CD4-positive, alpha-beta T cell treated with Interleukin-17A for 1 hour (primary cell): ENCODE measurements at regions not wholly inside any gene's neighbourhood (a gene's known extent, or its start where the extent isn't known, plus 50 kb on each side); places are given as distances from the start of the nearest gene placed in this dataset.
A peak's percentile ranks its signal among the peaks of the same experiment; 100 is the strongest.

Experiments
- DNase-seq: peaks from one replicate; pipeline ENCODE4 v3.0.0-alpha.2; 2020

DNA sequence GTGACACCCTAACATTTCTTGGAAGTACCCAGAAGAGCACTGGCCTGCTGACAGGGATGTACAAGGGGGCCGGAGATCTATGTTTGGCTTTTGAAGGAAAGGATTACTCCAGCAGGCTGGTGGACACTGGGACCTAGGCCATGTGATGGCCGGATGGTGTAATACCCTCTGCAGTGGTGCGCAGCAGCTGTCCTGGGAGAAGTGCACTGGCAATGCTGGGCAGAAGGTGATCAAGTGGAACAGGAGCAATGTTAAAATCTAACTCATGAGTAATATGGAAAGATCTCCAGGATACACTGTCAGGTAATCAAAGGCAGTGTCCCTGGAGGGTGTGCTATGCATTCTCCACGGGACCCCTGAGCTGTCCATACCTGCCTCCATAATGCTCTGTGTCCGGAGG lies 71.2 kb upstream of the POMGNT2 start:
- DNase-seq = no peak

- DNase-seq = no peak
Observed at GRCh38 chr3:43176666-43177065, 70.8 kb upstream of the POMGNT2 start.

GRCh38 chr3:43175541-43175940 lies 69.7 kb upstream of the POMGNT2 start:
- no peak for DNase-seq

- DNase-seq = no peak
Observed at GRCh38 chr3:43173949-43174348, 68.1 kb upstream of the POMGNT2 start.

GRCh38 chr3:43171748-43172147 lies 65.9 kb upstream of the POMGNT2 start:
- no peak for DNase-seq

GRCh38 chr3:43170553-43170952 lies 64.7 kb upstream of the POMGNT2 start:
- no peak for DNase-seq

- no peak for DNase-seq
Observed at GRCh38 chr3:43169987-43170386, 64.1 kb upstream of the POMGNT2 start.

DNA sequence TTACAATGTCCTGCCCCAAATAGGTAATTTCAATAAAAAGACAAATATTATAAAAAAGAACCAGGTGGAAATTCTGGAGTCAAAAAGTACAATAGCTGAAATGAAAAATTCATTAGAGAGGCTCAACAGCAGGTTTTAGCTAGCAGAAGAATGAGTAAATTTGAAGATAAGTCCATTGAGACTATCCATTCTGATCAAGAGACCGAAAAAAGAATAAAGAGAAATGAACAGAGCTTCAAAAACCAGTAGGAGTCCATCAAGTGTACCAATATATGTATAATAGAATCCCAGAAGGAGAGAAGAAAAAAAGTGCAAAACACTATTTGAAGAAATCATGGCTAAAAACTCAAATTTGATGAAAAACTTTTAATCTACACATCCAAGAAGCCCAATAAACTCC lies 60.5 kb upstream of the POMGNT2 start:
- no peak for DNase-seq

- no peak for DNase-seq
Observed at GRCh38 chr3:43165786-43166185, 59.9 kb upstream of the POMGNT2 start.

- no peak for DNase-seq
Observed at GRCh38 chr3:43163895-43164493, 58.1 kb upstream of the POMGNT2 start.

DNA sequence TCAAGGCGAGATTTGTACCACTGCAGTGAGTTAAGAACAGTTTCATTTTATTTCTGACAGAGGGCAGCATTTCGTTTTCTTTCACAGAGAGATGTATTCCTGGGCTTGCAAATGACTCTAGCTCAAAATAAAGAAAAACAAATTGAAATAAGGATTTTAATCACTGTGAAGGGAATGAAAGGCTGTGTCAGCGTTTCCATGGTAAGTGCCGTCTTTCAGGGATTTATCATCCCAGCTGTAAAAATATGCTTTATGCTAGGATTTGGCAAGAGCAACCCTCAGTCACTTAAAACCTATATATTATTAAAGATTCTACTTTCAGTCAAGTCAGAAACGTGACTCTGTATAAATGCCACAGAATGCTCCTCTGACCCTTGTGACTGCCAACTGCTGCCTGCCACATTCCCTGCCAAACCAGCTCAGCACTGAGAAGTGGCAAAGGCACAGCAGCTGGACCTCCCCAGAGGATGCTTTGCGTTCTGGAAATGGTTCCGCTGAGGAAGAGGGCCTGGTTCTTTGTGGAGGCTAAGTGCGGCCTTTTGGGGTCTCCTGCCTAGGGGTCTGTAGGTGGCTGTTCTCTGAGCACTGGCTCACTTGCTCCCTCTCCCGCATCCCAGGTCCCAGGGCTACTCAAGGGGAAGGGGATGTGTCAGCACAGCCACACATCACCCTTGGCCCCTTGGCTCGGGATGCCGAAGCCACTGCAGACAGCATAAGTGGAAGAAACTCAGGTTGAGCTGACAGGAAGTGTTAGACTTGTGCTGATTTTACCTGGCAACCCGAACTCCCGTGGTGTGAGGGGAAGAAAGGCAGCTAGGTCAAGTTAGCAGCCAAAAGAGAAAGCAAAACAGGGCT lies 56.6 kb upstream of the POMGNT2 start:
- peak; percentile 71 for DNase-seq

GRCh38 chr3:43161684-43162229 lies 55.9 kb upstream of the POMGNT2 start:
- DNase-seq = no peak

GRCh38 chr3:43160664-43161063 lies 54.8 kb upstream of the POMGNT2 start:
- DNase-seq = no peak

DNA sequence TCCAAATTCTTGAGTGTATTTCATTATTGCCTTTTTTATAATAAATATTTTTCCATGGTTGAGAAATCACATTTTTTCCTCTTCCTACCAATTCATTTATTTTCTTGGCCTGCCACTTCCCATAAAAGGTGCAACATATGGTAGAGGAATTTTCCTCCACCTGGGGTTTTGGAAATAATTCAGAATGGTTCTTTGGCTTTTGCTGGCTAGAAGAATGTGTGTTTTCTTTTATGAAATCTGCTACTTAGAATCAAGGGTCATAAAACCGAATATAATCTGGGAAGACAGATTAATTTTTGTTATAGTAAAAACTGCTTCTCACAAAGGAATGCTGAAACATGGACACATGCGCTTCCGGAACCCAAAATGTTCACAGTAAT lies 54.0 kb upstream of the POMGNT2 start:
- DNase-seq = no peak

GRCh38 chr3:43159131-43159875 lies 53.4 kb upstream of the POMGNT2 start:
- no peak for DNase-seq

- no peak for DNase-seq
Observed at GRCh38 chr3:43156812-43157455, 51.1 kb upstream of the POMGNT2 start.

- no peak for DNase-seq
Observed at GRCh38 chr3:43155464-43156121, 49.7 kb upstream of the POMGNT2 start.
